ENCODE measurements at regions not wholly inside any gene's neighbourhood (a gene's known extent, or its start where the extent isn't known, plus 50 kb on each side); places are given as distances from the start of the nearest gene placed in this dataset.

GRCh38 chr2:67309281-67309680 lies 87.9 kb upstream of the ETAA1 start:
- H3K4me2 ChIP-seq (ENCODE audit: control insufficient read depth, insufficient read depth), result no peak overlapping the region
- RAD21 ChIA-PET (ENCODE audit: unreplicated experiment), result no interaction called here
- no peak overlapping the region for H3K4me3 ChIP-seq
- TF ChIP-seq CBX3 (IDR thresholded peaks at IDR 0.05; ENCODE audit: borderline replicate concordance, low read depth) (no peak), HDGF (IDR thresholded peaks at IDR 0.05) (no peak), BCLAF1 (IDR thresholded peaks at IDR 0.05) (no peak), ZNF384 (IDR thresholded peaks at IDR 0.05; ENCODE audit: borderline replicate concordance, low read depth, low read length) (no peak), TAF1 (IDR thresholded peaks at IDR 0.05; ENCODE audit: borderline replicate concordance, low read depth, low read length) (no peak)
- H3K27ac ChIP-seq (ENCODE audit: control insufficient read depth, insufficient read depth), result no peak overlapping the region
- no peak overlapping the region for H3K9ac ChIP-seq (ENCODE audit: control insufficient read depth, insufficient read depth, low read length)
- H3K4me1 ChIP-seq (ENCODE audit: control insufficient read depth, insufficient read depth, low read length), result no peaks in the 10 kb centered on the region
- WGBS (ENCODE audit: insufficient coverage, insufficient replicate concordance, low lambda C conversion rate, missing lambda C conversion rate), result 4% methylated on average over 1 of the region's 1 CpG
- CTCF ChIA-PET, result no interaction called here
- no peaks in the 10 kb centered on the region; a peak in 1 of 4 replicates for H3K27me3 ChIP-seq (replicated peaks in 1 of 2; ENCODE audit: control insufficient read depth in 2 of 2, insufficient read depth in 2 of 2, low read length in 1 of 2)
- H4K20me1 ChIP-seq (ENCODE audit: control insufficient read depth, insufficient read depth), result no peaks in the 10 kb centered on the region
- POLR2A ChIA-PET, result no interaction called here
- no peaks in the 10 kb centered on the region for H3K9me3 ChIP-seq (replicated peaks; ENCODE audit: control insufficient read depth, insufficient read depth, low read length)
- H3K36me3 ChIP-seq (ENCODE audit: control insufficient read depth in 2 of 2, insufficient read depth in 2 of 2, low read length in 1 of 2), result no peaks in the 10 kb centered on the region
- SMC1A ChIA-PET (ENCODE audit: uncharacterized antibody, unreplicated experiment), result interaction anchor here (1.0 kb wide), 1 partner anchor 8 kb away, joined by 3 read pairs; no protein-coding TSS in a partner anchor
- H2AFZ ChIP-seq (ENCODE audit: control insufficient read depth, low read depth, low read length), result no peak overlapping the region
- ATAC-seq (no peak), DNase-seq (ENCODE audit: low read depth, low spot score) (no peak), FAIRE-seq (no peak)
- BruUV-seq (replicated peaks), result no TSS peak
- intact Hi-C loops (cut with micrococcal nuclease; ENCODE audit: unreplicated experiment) (no loop called here), in situ Hi-C loops (cut with MboI) (no loop called here)
- no peaks in the 10 kb centered on the region for H3K79me2 ChIP-seq (ENCODE audit: control insufficient read depth, insufficient read depth, low read length)

GRCh38 chr2:67311536-67311935 lies 85.6 kb upstream of the ETAA1 start:
- H3K79me2 ChIP-seq (ENCODE audit: control insufficient read depth, insufficient read depth, low read length), result no peaks in the 10 kb centered on the region
- intact Hi-C loops (cut with micrococcal nuclease; ENCODE audit: unreplicated experiment), result no loop called here
- TF ChIP-seq ASH2L (IDR thresholded peaks at IDR 0.05; ENCODE audit: borderline replicate concordance, low read depth), result no peak
- TF ChIP-seq, protein P1, sequence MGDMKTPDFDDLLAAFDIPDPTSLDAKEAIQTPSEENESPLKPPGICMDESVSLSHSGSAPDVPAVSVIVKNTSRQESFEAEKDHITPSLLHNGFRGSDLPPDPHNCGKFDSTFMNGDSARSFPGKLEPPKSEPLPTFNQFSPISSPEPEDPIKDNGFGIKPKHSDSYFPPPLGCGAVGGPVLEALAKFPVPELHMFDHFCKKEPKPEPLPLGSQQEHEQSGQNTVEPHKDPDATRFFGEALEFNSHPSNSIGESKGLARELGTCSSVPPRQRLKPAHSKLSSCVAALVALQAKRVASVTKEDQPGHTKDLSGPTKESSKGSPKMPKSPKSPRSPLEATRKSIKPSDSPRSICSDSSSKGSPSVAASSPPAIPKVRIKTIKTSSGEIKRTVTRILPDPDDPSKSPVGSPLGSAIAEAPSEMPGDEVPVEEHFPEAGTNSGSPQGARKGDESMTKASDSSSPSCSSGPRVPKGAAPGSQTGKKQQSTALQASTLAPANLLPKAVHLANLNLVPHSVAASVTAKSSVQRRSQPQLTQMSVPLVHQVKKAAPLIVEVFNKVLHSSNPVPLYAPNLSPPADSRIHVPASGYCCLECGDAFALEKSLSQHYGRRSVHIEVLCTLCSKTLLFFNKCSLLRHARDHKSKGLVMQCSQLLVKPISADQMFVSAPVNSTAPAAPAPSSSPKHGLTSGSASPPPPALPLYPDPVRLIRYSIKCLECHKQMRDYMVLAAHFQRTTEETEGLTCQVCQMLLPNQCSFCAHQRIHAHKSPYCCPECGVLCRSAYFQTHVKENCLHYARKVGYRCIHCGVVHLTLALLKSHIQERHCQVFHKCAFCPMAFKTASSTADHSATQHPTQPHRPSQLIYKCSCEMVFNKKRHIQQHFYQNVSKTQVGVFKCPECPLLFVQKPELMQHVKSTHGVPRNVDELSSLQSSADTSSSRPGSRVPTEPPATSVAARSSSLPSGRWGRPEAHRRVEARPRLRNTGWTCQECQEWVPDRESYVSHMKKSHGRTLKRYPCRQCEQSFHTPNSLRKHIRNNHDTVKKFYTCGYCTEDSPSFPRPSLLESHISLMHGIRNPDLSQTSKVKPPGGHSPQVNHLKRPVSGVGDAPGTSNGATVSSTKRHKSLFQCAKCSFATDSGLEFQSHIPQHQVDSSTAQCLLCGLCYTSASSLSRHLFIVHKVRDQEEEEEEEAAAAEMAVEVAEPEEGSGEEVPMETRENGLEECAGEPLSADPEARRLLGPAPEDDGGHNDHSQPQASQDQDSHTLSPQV (IDR thresholded peaks at IDR 0.05), result no peak
- no peak for TF ChIP-seq ZNF622 (IDR thresholded peaks at IDR 0.05)
- TF ChIP-seq EP300 (IDR thresholded peaks at IDR 0.05; ENCODE audit: borderline replicate concordance in 1 of 2, control insufficient read depth in 1 of 2, low read depth in 2 of 2, low read length in 2 of 2), result no peak
- TF ChIP-seq SMC3 (IDR thresholded peaks at IDR 0.05; ENCODE audit: borderline replicate concordance, low read length), result no peak
- no peak for TF ChIP-seq NR2C1 (IDR thresholded peaks at IDR 0.05)
- TF ChIP-seq ZSCAN29 (IDR thresholded peaks at IDR 0.05), result no peak
- TF ChIP-seq POLR2AphosphoS5 (IDR thresholded peaks at IDR 0.05; ENCODE audit: low read length), result no peak

More at GRCh38 chr2:67311536-67311935, 85.6 kb upstream of the ETAA1 start:
- ATAC-seq (no peak), FAIRE-seq (no peak), DNase-seq (ENCODE audit: low read depth, low spot score) (no peak)
- Histone ChIP-seq H3K36me3 (ENCODE audit: control insufficient read depth in 2 of 2, insufficient read depth in 2 of 2, low read length in 1 of 2) (no peaks in the 10 kb centered on the region), H3K4me2 (ENCODE audit: control insufficient read depth, insufficient read depth) (no peak overlapping the region), H3K27ac (ENCODE audit: control insufficient read depth, insufficient read depth) (no peak overlapping the region), H3K27me3 (replicated peaks in 1 of 2; ENCODE audit: control insufficient read depth in 2 of 2, insufficient read depth in 2 of 2, low read length in 1 of 2) (no peaks in the 10 kb centered on the region), H3K4me1 (ENCODE audit: control insufficient read depth, insufficient read depth, low read length) (no peaks in the 10 kb centered on the region), H3K9me3 (replicated peaks; ENCODE audit: control insufficient read depth, insufficient read depth, low read length) (no peaks in the 10 kb centered on the region), H3K4me3 (no peak overlapping the region), H3K9ac (ENCODE audit: control insufficient read depth, insufficient read depth, low read length) (no peak overlapping the region), H4K20me1 (ENCODE audit: control insufficient read depth, insufficient read depth) (no peaks in the 10 kb centered on the region), H2AFZ (ENCODE audit: control insufficient read depth, low read depth, low read length) (no peak overlapping the region)
- RAD21 ChIA-PET (ENCODE audit: unreplicated experiment), result no interaction called here
- 0% methylated on average over 2 of the region's 2 CpGs for WGBS (ENCODE audit: insufficient coverage, insufficient replicate concordance, low lambda C conversion rate, missing lambda C conversion rate)
- BruUV-seq (replicated peaks), result no TSS peak
- SMC1A ChIA-PET (ENCODE audit: uncharacterized antibody, unreplicated experiment), result no interaction called here
- POLR2A ChIA-PET, result no interaction called here
- CTCF ChIA-PET, result interaction anchor here (0.6 to 1.1 kb wide), 2 partner anchors 11 to 326 kb away, joined by 3 read pairs; no protein-coding TSS in a partner anchor
- in situ Hi-C loops (cut with MboI), result no loop called here

Data from GM12878 (cell line).